Amniotic epithelial cell (primary cell): ENCODE measurements at regions not wholly inside any gene's neighbourhood (a gene's known extent, or its start where the extent isn't known, plus 50 kb on each side); places are given as distances from the start of the nearest gene placed in this dataset.

ENCODE experiments used
- DNase-seq: peaks from one replicate; pipeline ENCODE4 v3.0.0-alpha.2; 2010; ENCODE audit warnings: low read depth

- DNase-seq: peak; percentile 73
These were observed 592.7 kb downstream of the TNS3 start for GRCh38 chr7:46989247-46989646.

DNA sequence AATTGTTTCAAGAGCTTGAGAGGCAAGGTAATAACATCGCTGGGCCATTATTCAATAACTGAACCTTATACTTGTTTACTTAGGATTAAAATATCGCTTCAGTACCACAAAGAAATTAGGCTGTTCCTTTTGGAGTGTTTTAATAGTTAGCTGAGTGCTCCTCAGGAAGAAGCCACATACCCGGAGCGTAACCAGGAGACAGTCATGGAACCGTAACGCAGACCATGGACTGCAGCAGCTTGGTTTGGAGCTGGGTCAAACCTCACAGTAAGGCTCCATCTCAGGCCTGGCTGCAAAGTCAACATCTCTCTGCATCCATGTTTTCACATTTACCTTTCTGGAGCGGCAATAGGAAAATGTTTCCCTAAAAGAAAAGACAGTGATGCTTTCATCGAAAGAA lies 599.0 kb downstream of the TNS3 start:
- DNase-seq: no peak

- no peak for DNase-seq
These were observed 602.5 kb downstream of the TNS3 start for GRCh38 chr7:46979439-46979838.

- DNase-seq: no peak
These were observed 606.4 kb downstream of the TNS3 start for GRCh38 chr7:46975493-46975892.

- DNase-seq: peak; percentile 70
These were observed 609.7 kb downstream of the TNS3 start for GRCh38 chr7:46972205-46972604.

- no peak for DNase-seq
These were observed 611.4 kb downstream of the TNS3 start for GRCh38 chr7:46970476-46970875.

DNA sequence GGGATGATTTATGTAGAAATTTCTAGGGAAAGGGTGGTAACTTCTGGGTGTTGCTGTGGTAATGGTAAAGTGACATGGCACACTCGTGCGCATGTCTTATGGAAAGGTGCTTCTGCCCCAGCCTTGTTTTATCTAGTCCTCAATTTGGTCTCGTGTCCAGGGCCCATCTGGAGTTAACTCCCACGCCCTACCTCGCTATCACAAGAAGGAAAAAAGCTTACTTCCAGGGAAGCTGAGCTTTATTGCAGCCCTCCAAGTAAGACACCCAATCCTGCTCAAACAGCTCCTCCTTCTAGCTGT lies 611.8 kb downstream of the TNS3 start:
- no peak for DNase-seq

GRCh38 chr7:46969303-46970130 lies 612.4 kb downstream of the TNS3 start:
- DNase-seq: peak; percentile 73

DNA sequence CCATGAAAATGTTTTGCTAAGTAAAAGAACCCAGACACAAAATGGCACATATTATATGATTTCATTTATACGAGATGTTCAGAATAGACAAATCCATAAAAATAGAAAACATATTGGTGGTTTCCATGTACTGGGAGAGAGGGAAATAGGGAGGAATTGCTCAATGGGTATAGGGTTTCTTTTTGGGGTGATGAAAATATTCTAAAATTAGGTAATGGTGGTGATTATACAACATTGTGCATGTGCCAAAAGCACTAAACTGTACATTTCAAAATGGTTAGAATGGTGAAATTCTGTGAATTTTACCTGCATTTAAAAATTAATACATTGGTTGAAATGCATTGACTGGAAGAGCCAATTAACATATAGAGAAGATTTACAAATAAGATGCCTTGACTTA lies 613.9 kb downstream of the TNS3 start:
- DNase-seq: no peak

DNA sequence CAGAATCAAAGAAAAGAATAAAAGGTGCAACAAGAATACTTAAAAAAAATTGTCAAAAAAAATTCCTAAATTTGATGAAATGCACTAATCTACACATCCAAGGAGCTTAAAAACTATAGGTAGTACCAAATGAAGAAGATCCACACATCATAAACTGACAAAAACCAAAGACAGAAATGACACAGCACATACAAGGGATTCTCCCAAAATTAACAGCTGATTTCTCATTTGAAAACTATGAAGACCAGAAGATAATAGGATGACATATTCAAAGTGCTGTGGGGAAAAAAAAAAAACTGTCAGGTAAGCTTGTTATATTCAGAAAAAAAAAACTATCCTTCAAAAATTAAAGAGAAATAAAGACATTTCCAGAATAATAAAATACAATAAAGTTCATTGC lies 618.2 kb downstream of the TNS3 start:
- DNase-seq: peak; percentile 11

DNA sequence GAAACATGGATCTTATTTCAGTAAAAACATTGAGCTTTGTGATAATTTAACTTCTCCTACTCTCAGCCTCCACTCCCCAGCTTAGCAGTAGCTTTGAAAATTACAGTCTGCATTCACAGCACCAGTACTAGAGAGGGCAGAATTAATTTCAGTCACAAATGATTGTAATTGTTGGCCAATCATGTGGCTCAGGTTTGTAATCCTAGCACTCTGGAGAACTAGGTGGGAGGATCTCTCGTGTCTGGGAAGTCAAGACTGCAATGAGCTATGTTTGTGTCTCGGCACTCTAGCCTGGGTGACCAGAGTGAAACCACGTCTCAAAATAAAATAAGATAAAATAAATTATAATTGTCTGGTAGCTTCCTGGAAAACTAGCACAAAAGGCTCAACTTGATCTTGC lies 620.9 kb downstream of the TNS3 start:
- peak; percentile 63 for DNase-seq

DNA sequence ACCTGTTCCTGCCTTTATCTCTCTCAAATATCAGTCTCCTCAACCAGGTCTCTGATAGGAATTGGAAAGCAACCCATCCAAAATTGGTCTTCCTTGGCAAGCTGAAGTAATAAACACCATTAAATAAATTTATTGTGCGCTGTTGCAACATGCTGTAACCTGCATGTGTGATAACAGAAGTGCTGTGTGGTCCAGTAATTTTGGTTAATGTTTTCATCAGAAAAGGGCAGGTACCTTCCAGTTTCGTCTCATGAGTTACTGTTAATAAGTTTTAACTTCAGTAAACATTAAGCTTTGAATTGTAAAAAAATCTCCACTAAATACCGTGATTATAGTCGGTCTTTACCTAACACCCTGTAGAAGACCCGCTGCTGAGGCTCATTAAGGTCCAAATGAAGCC lies 624.7 kb downstream of the TNS3 start:
- no peak for DNase-seq

DNA sequence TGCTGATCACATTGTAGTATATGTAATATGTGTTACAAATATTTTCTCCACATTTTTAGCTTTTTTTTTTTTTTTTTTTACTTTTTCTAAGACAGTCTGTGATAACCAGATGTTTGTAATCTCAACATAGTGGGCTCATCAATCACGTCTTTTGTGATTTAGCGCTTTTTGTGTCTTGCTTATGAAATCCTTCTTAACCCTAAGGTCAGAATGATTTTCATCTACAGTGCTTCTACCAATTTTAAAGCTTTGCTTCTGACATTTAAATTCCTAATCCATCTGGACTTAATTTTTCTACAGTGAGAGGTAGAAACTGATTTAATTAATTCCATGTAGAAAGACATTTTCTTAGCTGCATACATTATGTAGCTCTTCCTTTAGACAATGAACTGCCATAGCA lies 626.4 kb downstream of the TNS3 start:
- peak; percentile 48 for DNase-seq

GRCh38 chr7:46954181-46954580 lies 627.7 kb downstream of the TNS3 start:
- peak; percentile 23 for DNase-seq

DNA sequence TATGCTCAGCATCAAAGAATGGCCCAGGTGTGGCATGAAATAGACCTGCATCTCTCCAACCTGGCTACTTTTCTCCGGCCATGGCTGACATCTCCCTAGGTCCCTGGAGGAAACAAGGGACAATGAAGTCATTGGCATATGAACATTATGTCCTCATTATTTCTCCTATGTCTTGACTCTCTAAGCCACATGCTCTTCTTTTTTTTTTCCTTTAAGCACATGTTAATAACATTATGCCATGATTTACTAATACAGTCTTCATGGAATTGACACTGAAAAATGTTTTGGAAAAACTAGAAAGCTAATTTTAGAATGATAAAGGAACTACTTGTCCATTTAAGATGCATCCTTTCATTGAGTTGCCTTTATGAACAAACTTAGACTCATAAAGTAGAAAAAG lies 628.9 kb downstream of the TNS3 start:
- DNase-seq: no peak

GRCh38 chr7:46949270-46949931 lies 632.5 kb downstream of the TNS3 start:
- no peak for DNase-seq

DNA sequence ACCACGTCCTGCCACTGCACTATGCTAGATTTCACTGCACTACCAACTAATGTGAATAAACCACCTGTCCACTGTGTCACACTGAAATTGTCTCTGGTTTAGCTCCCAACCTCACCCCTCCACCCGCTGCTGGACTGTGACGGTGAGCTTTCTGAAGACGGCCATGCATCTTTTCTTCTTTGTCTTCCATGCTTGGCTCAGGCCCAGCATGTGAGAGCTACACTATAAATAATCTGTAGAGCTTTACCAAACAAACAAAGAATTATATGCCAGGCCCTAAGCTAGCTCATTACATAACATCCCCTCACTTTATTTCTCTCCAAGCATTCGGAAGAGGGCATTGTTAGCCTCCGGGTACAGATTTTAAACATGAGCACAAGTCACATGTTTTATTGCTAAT lies 633.2 kb downstream of the TNS3 start:
- no peak for DNase-seq

DNA sequence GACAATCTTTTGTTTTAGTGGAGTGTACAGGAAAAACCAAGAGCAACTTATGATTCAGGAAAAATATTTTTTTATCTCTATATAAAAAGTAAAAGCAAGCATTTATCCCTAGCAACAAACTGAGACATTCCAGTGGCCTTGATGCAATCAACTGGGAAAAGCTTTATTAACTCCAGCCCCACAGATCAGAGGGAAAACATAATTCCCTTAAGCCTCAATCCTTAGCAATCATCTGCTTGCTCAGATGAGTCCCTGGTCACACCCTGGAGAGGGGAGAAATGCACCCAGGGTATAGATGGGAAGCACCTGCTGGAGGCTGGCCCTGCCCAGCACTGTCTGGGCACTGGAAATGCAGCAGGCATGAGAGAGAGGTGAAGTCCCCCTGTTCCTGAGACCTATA lies 636.6 kb downstream of the TNS3 start:
- peak; percentile 36 for DNase-seq

- DNase-seq: no peak
These were observed 637.9 kb downstream of the TNS3 start for GRCh38 chr7:46943996-46944395.

DNA sequence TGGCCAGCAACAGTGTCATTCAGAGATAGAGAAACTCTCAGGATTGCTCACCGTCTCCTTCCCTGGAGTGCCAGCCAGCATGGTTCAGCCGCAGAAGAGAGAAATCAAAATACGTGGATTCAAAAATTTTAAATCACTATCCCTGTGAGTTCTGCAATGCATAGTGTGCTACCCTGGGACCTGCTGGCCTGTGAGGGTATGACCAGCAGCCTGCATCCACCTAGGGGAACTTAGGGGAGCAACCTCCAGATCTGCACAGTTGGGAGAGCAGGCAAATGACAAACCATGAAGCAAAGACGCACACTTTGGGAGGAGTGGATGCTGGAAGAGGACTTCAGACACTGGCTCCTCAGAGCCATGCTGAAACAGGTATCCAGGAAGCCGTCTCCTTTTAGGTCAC lies 639.3 kb downstream of the TNS3 start:
- no peak for DNase-seq

GRCh38 chr7:46940178-46940577 lies 641.7 kb downstream of the TNS3 start:
- no peak for DNase-seq

DNA sequence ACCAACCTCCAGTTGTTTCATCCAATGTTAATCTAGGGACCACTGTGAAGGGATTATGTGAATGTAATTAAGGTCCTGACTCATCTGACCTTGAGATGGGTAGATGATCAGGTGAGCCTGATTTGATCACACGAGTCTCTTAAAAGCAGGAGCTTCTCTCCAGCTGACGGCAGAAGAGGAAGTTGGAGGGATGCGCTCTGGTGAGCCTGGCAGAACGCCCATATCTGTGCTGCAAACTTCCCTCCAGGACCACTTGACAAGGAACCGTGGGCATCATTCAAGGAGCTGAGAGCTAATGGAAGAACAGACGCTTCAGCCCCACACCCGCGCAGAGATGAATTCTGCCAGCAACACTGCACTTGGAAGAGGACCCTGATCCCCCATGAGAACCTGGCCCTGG lies 642.4 kb downstream of the TNS3 start:
- no peak for DNase-seq

DNA sequence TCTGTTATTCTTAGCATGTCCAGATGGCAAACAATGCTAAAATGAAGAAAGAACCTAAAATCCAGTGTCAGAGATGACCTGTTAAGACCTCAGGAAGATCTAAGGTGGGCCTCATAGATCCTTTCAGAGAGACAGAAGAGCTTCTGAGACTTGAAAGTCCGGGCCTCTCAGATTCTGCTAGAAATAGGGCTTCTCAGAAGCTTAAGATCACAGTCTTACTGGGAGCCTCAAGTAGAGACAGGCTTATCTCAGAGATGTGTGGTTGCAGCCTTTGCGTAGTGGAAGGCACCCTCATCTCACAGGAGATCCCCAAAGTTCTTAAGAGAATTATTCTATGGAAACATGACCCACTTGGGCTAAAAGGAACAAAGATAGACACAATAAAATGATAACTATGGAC lies 642.8 kb downstream of the TNS3 start:
- no peak for DNase-seq

DNA sequence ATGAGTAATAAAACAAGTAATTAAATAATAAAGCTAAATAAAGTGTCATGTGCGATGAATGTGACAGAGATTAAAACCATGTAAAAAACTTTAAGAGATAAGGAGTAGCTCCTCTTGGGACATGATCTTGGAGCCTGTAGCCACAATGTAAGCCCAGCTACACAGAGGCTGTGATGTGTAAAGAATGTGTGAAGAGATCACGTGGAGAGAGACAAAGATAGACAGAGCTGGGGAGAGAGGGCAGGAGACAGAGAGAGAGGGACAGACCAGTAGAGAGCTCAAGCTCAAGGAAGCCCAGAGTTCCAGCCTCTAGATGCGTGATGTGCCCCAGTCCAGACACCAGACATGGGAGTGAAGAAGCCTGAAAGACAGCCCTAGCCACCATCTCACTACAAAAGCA lies 644.1 kb downstream of the TNS3 start:
- no peak for DNase-seq
